NK-92 (cell line): ENCODE measurements at regions not wholly inside any gene's neighbourhood (a gene's known extent, or its start where the extent isn't known, plus 50 kb on each side); places are given as distances from the start of the nearest gene placed in this dataset.

Experiments used
- DNase-seq: peaks from one replicate; lab custom pipeline; 2025; ENCODE audit not compliant: unreplicated experiment; lab: John Stamatoyannopoulos, UW

DNA sequence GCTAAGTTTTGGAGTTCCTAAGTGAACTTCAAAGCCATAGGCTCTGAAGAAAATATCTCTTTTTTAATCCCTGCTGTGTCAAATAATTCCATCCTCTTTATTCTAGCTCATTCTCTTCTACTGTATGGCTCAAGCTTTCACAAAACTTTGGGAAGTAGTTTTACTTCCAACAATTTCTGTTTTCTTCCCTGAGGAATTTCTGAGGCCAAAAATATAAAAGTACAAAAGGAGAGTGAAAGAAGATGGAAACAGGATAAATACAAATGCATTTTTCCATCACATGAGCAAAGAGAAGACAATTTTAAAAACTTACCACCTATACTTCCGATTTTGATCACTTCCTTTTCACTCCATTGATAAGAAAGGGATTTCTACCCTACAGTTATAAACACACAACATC lies 585.7 kb upstream of the DAB2 start:
- DNase-seq: no peak

DNA sequence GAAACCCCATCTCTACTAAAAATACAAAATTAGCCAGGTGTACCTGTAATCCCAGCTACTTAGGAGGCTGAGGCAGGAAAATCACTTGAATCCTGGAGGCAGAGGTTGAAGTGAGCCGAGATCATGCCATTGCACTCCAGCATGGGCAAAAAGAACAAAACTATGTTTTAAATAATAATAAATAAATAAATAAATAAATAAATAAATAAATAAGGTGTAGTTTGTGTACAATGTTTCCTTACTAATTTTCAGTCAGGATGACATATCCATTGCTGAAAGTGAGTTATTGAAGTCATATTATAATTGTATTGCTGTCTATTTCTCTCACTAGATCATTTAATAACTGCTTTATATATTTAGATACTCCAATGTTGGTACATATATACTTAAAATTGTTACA lies 581.5 kb upstream of the DAB2 start:
- DNase-seq: no peak

DNA sequence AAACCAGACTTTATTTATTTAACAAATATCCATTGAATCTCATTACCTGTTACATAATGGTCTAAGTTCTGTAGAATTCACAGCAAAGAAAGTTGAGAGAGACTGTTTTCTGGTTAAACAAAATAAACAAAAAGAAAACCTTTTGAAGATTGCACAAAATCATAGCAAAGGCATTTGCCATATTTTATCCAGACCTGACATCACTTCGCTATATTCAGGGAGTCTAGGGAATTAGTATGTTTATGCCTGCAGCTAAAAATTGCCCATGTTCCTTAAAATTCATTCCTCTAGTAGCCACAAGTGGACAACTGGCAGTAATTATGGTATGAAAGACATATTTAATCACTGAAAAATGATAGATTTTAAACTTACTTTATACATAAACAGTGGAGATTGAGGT lies 577.0 kb upstream of the DAB2 start:
- no peak for DNase-seq

DNA sequence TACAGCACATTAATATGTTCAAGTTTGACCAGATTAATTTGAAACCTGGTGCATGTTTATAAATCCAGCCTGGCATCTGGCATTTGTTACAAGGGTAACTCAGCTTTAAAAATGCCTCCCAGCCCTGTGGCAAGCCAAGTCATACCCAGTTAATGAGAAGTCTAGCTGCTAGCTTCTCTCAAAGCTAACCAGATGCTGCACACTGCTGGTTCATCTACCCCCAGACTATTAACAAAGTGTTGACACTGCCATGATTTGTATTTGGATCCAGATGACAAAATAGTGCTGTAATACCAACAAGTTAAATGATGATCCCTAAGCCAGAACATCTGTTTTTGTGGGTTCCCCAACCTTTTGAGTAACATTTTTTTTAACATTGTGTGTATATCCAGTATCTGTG lies 573.7 kb upstream of the DAB2 start:
- no peak for DNase-seq

DNA sequence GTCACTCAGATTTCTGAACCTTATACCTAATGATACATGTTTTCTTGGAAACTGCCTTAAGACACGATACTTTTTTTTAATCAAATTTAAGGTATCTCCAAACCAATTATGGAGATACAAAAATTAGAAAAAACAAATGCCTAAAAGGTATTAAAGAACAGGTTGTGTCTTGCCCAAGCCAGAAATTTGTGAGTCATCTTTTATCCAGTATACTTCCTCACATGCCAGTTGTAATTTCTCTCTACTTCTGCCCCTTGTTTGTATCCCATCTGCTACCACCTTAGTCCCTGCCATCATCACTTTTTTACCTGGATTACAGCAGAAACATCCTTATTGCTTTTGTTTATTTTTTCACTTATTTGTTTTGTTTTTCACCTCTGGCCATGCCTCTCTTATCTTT lies 571.2 kb upstream of the DAB2 start:
- DNase-seq: no peak

DNA sequence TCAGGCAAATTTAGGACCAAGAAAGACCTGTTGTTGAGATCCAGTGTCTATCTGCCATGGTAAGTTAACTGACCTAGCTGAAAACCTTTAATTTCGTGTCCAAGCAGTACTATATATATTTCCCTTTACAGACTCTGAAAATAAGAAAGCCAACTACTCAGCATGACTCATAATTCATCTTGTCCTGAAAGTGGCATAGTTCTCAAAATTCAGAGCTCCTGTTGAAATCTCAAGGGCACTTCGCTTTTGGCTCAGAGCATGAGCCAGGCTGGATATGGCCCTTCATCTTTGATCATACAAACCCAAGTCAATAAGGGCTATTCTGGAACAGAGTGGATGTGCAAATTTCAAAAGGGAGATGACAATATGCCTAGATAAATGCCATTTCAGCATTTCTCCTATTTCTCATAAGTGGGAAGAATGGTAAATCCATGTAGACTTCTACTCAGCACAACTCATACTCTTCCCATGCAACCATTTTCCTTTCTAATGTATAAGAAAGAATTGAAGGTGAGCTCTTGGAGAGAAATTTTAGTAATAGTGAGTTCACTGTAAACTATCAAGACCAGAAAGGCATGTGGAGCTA lies 567.9 kb upstream of the DAB2 start:
- no peak for DNase-seq

DNA sequence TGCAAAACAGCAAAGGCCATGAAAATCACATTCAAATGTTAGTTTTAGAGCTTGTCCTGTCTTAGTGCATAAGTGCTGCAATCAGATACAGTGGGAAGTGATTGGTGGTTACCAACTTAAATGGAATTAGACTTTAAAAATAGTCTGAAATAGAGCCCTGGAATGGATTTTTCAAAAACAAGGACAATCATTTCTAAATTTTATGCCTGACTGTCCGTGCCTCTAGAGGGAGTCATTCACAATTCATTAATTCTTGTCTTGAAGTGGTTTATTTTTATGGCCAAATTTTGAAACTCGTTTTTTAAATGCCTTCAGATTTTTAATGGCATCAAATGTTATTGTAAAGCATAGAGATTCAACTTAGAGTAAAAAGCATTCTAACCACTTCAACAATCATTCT lies 561.8 kb upstream of the DAB2 start:
- no peak for DNase-seq

DNA sequence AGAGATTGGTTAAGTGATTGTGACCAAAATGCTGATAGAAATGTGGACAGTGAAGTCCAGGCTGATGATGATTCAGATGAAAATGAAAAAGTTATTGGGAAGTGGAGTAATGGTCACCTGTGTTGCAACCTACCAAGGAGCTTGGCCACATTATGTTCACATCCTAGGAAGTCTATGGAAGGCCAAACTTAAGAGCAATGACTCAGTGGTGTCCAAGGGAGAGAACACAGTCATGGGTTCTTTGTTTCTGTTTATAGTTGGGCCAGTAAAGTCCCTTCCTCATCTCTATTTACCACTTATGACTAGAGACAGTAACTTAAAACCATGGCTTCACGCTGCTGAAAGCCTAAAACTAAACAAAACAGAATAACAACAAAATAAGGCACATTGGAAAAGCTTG lies 555.3 kb upstream of the DAB2 start:
- DNase-seq: no peak

DNA sequence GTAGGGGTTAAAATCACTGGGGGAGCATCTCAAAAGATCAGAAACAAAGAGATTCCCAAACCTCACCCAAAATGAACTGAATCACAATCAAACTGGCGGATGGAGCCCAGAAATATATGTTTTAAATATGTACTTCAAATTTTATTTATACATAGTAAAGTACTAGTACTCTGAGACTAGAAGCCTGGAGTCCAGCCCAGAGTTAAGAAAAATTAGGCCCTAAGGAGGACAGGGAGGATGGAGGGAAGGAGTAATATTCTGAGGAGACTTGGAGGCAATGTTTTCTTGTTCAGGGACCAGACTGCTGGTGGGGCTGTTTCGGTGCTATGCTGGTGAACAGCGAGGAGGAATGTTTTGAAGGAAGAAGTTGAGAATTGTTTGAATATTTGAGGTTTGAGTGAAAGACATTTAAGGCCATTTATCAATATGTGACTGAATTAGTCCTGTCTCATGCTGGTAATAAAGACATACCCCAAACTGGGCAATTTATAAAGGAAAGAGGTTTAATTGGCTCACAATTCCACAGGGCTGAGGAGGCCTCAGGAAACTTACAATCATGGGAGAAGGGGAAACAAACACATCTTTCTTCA lies 552.4 kb upstream of the DAB2 start:
- no peak for DNase-seq

DNA sequence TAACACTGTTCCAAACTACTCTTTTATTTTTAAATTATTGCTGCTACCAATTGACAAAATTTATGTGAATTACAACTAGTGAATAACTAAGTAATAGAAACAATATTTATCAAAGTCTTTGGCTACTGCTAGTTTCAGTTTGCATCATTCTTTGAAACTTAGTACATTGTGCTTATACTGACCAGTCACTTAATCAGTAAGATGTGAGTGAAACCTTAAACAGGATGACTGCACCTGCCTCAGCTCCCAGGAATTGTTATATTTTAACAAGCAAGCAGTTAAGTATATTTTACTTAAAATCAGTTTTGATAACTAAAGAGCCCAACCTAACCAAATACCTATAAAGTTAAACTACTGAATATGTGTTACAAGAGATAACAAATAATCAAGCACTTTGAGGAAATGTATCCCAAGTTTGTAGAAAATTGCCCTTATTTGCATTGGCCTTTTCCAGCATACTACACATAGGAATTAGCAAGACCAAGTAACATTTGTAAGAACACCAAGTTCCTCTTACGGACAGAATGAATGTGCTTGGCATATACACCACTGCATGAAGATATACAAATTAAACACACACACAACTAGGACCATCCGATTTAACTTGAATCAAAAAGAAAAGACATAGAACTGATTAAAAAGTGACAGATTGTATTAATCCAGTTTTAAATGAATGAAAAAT lies 545.5 kb upstream of the DAB2 start:
- DNase-seq: no peak

DNA sequence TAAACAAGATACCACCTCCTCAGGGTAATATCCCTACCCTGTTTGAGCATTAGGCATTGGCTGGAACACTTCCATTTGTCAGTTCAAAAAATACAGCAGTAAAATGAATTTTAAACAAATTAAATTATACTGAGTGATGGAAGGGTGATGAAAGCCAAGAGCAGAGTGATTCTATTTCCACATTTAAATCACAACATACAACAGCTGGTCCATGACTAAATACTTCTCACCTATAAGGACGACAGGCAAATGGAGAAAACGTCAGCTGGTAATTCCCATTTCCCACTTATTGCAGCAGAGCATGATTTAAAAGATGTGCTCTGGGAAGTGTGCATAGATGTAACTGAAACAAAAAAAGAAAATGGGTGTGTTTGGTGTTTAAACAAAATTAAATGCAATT lies 543.6 kb upstream of the DAB2 start:
- no peak for DNase-seq

DNA sequence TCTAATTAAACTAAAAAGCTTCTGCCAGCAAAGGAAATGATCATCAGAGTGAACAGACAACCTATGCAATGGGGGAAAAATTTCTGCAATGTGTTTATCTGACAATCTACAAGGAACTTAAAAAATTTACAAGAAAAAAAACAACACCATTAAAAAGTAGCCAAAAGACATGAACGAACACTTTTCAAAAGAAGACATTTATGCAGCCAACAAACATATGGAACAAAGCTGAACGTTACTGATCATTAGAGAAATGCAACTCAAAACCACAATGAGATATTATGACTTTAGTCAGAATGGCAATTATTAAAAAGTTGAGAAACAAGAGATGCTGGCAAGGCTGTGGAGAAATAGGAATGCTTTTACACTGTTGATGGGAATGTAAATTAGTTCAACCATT lies 530.4 kb upstream of the DAB2 start:
- DNase-seq: no peak

DNA sequence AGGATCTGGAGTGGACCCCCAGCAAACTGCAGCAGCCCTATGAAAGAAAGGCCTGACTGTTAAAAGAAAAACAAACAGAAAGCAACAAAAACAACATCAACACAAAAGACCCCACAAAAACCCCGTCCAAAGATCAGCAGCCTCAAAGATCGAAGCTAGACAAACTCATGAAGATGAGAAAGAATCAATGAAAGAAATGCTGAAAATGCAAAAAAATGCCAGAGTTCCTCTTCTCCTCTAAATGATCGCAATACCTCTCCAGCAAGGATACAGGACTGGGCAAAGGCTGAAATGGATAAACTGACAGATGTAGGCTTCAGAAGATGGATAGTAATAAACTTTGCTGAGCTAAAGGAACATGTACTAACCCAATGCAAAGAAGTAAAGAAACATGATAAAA lies 526.3 kb upstream of the DAB2 start:
- DNase-seq: no peak

DNA sequence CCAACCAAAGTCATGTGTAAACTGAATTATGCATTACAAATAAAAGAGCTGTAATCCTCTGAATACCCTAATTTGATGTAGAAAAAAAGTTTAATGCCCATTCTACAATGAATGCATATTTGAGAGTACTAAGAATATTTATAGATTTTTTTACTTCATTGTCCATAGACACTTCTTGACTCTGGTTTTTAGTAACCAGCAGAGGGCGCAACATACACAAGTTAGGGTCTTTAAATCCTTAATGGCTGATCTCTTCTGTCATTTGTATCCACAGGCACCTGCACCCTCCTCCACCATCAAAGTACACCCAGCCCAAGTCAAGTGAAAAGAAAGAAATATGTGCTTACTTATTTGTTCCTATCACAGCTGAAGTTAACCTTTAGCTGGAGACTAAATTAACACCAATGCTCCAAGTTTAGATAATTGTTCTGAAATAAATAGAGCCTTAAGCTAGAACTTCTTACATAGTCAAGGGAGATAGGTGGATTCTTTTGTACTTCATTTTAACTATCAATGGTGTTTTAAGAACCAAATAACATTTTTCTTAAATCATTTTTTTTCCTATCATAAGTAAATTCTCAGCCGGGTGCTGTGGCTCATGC lies 524.2 kb upstream of the DAB2 start:
- DNase-seq: no peak

DNA sequence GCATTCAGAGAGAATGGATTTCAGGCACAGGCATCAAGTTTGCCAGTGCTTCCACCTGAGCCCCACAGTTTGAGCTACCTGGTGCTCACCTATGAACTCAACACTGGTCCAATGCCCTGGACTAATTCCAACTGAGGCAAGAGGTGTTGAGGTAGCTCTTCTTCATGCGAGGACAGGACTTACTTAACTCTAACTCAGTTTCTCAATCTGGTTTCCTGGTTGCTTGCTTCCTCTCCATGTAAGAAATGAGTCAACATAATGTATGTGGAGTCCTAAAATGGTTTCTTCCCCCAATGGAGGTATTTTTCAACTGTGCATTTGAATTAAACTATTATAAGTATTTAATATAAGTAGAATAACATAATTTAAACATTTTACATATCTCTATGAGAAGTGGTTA lies 523.6 kb upstream of the DAB2 start:
- no peak for DNase-seq

DNA sequence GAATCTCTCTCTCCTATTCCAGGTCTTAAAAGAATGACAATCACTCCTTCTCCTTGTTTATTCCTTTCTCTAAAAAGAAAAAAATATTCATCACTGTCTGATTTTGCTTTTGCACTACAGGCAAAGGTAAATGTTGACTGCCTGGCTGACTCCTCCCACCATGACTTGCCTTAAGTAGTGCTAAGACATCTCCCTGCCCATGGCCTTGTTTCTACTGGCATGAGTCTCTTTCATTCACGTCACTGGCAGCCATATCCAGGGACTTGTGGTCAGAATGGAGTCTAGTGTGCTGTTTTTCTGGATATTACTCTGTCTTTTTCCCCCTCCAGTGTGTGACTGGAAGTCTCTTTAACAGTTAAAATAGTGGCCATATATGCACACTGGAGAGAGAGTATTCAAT lies 522.9 kb upstream of the DAB2 start:
- no peak for DNase-seq

DNA sequence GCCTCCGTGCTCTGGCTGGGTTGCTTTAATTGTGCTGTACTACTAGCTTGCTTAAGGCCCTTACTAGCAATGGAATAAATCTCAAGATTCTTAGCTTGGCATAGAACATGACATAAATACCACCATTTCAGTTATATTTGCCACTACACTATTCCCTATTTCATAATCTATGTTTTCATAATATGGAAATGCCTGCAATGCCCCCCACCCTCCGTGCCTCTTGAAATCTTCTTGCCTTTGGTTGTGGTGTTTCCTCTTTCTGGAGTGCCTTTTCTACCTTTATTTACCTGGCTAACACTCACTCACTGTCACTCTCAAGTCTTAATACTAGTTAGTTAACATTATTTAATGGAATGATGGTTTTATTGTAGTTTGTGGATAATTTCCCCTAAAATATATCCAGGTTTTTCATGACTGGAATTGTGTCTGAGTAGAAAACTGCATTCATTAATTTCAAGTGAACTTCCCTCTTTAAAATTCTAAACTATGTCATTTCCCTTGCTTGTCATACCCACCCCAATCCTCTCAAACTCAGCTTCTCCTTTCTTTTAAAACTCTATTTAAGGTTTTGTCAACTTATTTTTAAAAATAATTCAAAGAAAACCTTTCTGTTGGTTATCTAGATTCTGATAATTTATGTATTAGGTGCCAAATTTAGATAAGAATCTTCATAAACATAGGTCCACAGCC lies 521.7 kb upstream of the DAB2 start:
- DNase-seq: no peak

DNA sequence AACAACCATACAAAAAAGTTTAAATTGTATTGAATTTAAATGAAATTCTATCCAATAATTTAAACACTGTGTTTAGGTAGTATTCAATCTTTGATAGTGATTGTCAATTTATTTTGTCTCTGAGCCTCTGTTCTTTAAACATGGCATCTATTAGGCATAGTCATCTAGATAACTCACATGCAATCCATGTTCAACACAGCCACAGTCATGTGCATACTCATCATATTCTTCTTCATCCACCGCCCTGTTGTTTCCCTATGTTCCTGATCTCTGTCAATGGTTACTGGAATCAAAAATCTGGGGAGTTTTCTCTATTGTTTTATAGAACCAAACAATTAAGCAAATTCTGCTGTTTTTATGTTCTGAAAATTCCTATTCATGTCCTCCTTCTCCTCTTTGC lies 521.1 kb upstream of the DAB2 start:
- no peak for DNase-seq

DNA sequence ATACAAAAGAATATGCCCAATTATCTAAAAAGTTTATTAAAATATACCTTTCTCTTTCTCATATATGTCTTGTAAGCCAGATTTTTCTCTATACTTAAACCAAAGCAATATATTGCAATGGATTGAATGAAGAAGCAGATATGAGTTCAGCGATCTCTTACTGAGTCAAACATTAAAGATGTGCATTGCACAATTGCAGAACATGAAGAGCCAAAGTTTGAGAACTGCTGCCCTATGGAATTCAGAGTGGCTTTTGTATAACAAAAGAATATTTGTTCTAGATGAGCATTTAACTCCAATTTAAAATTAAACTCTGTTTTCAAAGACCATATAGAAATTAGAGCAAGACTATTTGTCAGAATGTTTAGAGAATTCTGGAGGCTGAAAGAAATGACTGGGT lies 519.0 kb upstream of the DAB2 start:
- DNase-seq: no peak

DNA sequence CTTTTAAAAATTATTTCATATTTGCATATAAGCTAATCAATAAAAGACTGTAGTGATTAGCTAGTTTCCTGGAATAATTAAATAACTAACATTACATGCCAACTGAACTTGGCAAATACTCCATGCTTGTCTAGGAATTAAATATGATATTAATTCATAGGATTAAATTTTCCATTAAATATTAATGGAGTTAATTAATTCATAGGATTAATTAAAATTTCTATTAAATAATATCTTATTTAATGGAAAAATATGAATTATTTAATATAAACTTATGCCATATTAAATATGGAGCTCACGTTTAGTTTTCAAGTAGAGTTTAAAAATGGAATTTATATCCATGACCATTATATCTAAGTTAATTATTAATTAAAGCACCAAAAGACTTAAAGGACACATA lies 517.8 kb upstream of the DAB2 start:
- DNase-seq: no peak

DNA sequence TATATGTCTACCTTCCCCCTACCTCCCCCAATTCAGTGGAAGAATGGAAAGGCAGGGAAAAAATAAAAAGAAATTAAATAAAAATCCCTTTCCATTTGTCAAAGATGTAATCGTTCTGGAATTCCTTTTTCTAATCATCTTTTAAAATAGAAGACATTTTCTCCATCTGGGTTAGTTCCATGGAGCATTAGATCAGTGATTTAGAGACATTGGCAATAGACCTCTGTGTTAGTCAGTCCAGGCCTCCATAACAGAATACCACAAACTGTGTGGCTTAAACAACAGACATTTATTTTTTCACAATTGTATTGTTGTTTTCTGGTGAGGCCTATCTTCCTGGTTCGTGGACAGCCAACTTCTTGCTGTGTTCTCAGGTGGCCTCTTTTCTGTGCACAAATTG lies 516.6 kb upstream of the DAB2 start:
- no peak for DNase-seq

DNA sequence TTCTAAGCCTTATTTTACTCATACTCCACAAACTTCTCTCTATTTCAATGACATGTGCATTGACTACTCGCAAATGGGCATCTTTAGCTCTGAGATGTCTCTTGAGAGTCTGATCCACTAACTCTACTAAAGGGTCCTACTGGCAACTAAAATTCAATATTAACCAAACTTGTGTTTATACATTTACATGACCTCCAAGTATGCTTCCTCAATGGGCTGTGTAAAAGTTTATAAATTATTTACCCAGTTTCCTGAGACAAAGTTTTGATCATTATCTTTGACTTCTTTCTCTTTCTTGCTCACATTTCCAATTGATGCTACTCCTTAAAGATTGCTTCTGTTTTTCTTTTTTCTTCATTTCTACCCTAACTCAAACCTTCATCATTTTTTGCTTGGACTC lies 510.1 kb upstream of the DAB2 start:
- no peak for DNase-seq
